IMR-90 (cell line): ENCODE measurements at regions not wholly inside any gene's neighbourhood (a gene's known extent, or its start where the extent isn't known, plus 50 kb on each side); places are given as distances from the start of the nearest gene placed in this dataset.

Source experiments
- RAD21 ChIP-seq: IDR thresholded peaks from 2 replicates; pipeline ENCODE4 v1.6.1; 2012; ENCODE audit warnings: low read length, improper control_type of control experiment
- SMC3 ChIP-seq: fragments of 150-350 bp; IDR thresholded peaks from 2 replicates; pipeline ENCODE4 v1.6.1; 2016; ENCODE audit warnings: low read depth, mild to moderate bottlenecking, antibody characterized with exemption, low read length, moderate library complexity
- TF ChIP-seq, protein P1 (sequence below): conservative IDR thresholded peaks from 2 replicates; pipeline ENCODE4 v1.5.1; 2012; ENCODE audit warnings: mild to moderate bottlenecking, low read depth, low read length, improper control_type of control experiment

DNA sequence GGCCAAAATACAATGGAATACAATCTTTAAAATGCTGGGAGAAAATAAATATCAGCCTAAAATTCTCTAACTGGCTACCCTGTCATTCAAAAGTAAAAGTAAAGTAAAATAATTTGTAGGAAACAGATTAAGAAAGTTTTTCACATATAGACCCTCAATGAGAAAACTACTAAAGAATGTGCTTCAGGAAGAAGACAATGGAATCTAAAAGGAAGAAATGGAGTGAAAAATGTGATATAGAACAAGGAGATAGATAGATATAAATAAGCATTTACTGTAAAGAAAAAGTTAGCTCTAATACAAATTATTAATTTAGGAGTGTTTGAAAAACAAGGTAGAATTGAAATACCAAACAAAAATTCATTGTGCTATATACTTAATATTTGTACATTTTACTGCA lies 368.6 kb upstream of the MPDZ start:
- TF ChIP-seq RAD21 (no peak), SMC3 (no peak)
- TF ChIP-seq, protein P1, sequence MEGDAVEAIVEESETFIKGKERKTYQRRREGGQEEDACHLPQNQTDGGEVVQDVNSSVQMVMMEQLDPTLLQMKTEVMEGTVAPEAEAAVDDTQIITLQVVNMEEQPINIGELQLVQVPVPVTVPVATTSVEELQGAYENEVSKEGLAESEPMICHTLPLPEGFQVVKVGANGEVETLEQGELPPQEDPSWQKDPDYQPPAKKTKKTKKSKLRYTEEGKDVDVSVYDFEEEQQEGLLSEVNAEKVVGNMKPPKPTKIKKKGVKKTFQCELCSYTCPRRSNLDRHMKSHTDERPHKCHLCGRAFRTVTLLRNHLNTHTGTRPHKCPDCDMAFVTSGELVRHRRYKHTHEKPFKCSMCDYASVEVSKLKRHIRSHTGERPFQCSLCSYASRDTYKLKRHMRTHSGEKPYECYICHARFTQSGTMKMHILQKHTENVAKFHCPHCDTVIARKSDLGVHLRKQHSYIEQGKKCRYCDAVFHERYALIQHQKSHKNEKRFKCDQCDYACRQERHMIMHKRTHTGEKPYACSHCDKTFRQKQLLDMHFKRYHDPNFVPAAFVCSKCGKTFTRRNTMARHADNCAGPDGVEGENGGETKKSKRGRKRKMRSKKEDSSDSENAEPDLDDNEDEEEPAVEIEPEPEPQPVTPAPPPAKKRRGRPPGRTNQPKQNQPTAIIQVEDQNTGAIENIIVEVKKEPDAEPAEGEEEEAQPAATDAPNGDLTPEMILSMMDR = no peak
